Ovary (tissue), 3 donors: ENCODE measurements at regions not wholly inside any gene's neighbourhood (a gene's known extent, or its start where the extent isn't known, plus 50 kb on each side); places are given as distances from the start of the nearest gene placed in this dataset.

Experiments used
- POLR2A ChIP-seq: fragments of 450-650 bp; IDR thresholded peaks from one replicate; pipeline ENCODE4 v1.6.1; 2017; ENCODE audit warnings: antibody characterized with exemption, mild to moderate bottlenecking, moderate library complexity
- TF ChIP-seq, protein P1 (sequence below), 3 donors: fragments of 450-650 bp in 2 of 3; fragments of 200-600 bp in 1 of 3; IDR thresholded peaks; one replicate each; pipeline versions ENCODE4 v1.5.1 to v1.8.0; 2016 to 2022; ENCODE audit warnings: antibody characterized with exemption in 3 of 3, mild to moderate bottlenecking in 1 of 3
- donor health status: DM: no; HTN: no; CAD: no.

DNA sequence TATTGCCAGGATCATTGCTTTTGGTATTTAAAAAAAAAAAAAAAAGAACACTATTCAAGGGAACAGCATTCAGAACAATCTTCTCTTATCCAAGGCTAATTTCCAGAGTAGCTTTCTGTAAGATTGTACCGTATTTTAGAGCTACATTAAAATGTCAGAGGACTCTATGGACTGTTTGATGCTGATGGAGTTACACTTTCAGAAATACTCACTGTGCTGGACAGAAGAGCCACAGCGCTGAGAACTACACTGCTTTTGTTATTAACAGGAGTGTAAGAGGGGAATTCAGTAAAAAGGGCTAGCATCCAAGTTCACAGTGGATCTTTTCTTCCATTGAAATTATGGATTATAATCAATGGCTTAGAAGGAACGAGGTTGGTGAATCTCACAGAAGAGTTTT, 247.7 kb downstream of the AHR start:
- TF ChIP-seq, protein P1, sequence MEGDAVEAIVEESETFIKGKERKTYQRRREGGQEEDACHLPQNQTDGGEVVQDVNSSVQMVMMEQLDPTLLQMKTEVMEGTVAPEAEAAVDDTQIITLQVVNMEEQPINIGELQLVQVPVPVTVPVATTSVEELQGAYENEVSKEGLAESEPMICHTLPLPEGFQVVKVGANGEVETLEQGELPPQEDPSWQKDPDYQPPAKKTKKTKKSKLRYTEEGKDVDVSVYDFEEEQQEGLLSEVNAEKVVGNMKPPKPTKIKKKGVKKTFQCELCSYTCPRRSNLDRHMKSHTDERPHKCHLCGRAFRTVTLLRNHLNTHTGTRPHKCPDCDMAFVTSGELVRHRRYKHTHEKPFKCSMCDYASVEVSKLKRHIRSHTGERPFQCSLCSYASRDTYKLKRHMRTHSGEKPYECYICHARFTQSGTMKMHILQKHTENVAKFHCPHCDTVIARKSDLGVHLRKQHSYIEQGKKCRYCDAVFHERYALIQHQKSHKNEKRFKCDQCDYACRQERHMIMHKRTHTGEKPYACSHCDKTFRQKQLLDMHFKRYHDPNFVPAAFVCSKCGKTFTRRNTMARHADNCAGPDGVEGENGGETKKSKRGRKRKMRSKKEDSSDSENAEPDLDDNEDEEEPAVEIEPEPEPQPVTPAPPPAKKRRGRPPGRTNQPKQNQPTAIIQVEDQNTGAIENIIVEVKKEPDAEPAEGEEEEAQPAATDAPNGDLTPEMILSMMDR (IDR thresholded peaks at IDR 0.05): no peak
- no peak for TF ChIP-seq POLR2A
